Mesenchymal stem cell (in vitro differentiated cells and primary cell): ENCODE measurements at regions not wholly inside any gene's neighbourhood (a gene's known extent, or its start where the extent isn't known, plus 50 kb on each side); places are given as distances from the start of the nearest gene placed in this dataset.
"Not testable (repeated sequence)": the region's sequence is repeated elsewhere in the genome, so short reads cannot be mapped to it uniquely, and the experiment has no call there.

Experiments
- DNase-seq: peaks from one replicate; pipeline ENCODE4 v3.0.0-alpha.2; 2013
- H2AFZ ChIP-seq: one replicate; pipeline ENCODE4 v1.6.1; 2013; ENCODE audit warnings: low read depth, mild to moderate bottlenecking, control low read depth, inconsistent platforms, low read length, moderate library complexity
- H2AK5ac ChIP-seq: 2 replicates; pipeline ENCODE4 v1.6.1; 2013; ENCODE audit warnings: low read length, moderate library complexity, mild to moderate bottlenecking, inconsistent platforms; ENCODE audit not compliant: severe bottlenecking
- H2BK120ac ChIP-seq: one replicate; pipeline ENCODE4 v1.6.1; 2013; ENCODE audit warnings: low read depth, mild to moderate bottlenecking, inconsistent platforms, low read length, moderate library complexity
- H2BK12ac ChIP-seq, 2 experiments: one replicate each; pipeline ENCODE4 v1.6.1; 2013; ENCODE audit warnings: inconsistent platforms in 2 of 2, low read length in 2 of 2, mild to moderate bottlenecking in 2 of 2, moderate library complexity in 2 of 2, control low read depth in 1 of 2
- H2BK15ac ChIP-seq: one replicate; pipeline ENCODE4 v1.6.1; 2013; ENCODE audit warnings: mild to moderate bottlenecking, low read depth, inconsistent platforms; ENCODE audit not compliant: poor library complexity, severe bottlenecking
- H2BK5ac ChIP-seq: 2 replicates; pipeline ENCODE4 v1.6.1; 2013; ENCODE audit warnings: low read depth, mild to moderate bottlenecking, low read length, control low read depth, inconsistent platforms; ENCODE audit not compliant: poor library complexity, severe bottlenecking
- H3K14ac ChIP-seq, 2 experiments: one replicate each; pipeline ENCODE4 v1.6.1; 2013; ENCODE audit warnings: inconsistent platforms in 2 of 2, low read length in 2 of 2, control low read depth in 1 of 2, mild to moderate bottlenecking in 1 of 2, moderate library complexity in 1 of 2
- H3K18ac ChIP-seq, 2 experiments: one replicate each; pipeline ENCODE4 v1.6.1; 2013; ENCODE audit warnings: inconsistent platforms in 2 of 2, low read length in 2 of 2, control low read depth in 1 of 2, low read depth in 1 of 2, mild to moderate bottlenecking in 1 of 2
- H3K23ac ChIP-seq, 2 experiments: one replicate each; pipeline ENCODE4 v1.6.1; 2013; ENCODE audit warnings: inconsistent platforms in 2 of 2, low read length in 2 of 2, mild to moderate bottlenecking in 2 of 2, moderate library complexity in 2 of 2, control low read depth in 1 of 2
- H3K27ac ChIP-seq: 2 replicates; pipeline ENCODE4 v1.5.1; 2013; ENCODE audit warnings: mild to moderate bottlenecking, moderate library complexity, low read length, control low read depth, inconsistent platforms; ENCODE audit not compliant: poor library complexity, severe bottlenecking
- H3K27me3 ChIP-seq, 2 experiments: 2 replicates each; pipeline versions ENCODE4 v1.6.1 to v1.7.0; 2013; ENCODE audit warnings: low read length in 2 of 2, mild to moderate bottlenecking in 2 of 2, moderate library complexity in 2 of 2, control low read depth in 1 of 2, inconsistent platforms in 1 of 2; ENCODE audit not compliant: control insufficient read depth in 1 of 2, insufficient read depth in 1 of 2
- H3K36me3 ChIP-seq, 2 experiments: 2 replicates each; pipeline versions ENCODE4 v1.6.1 to v1.7.0; 2013; ENCODE audit warnings: low read length in 2 of 2, control low read depth in 1 of 2, inconsistent platforms in 1 of 2, low read depth in 1 of 2, mild to moderate bottlenecking in 1 of 2; ENCODE audit not compliant: insufficient read depth in 2 of 2, control insufficient read depth in 1 of 2
- H3K4ac ChIP-seq, 2 experiments: one replicate each; pipeline ENCODE4 v1.6.1; 2013; ENCODE audit warnings: inconsistent platforms in 2 of 2, low read length in 2 of 2, mild to moderate bottlenecking in 2 of 2, moderate library complexity in 2 of 2, control low read depth in 1 of 2, low read depth in 1 of 2
- H3K4me1 ChIP-seq: 2 replicates; pipeline ENCODE4 v1.6.1; 2013; ENCODE audit warnings: low read depth, low read length, control low read depth; ENCODE audit not compliant: control insufficient read depth, insufficient read depth
- H3K4me2 ChIP-seq: 2 replicates; pipeline ENCODE4 v1.6.1; 2013; ENCODE audit warnings: low read length, mild to moderate bottlenecking, inconsistent platforms; ENCODE audit not compliant: poor library complexity, severe bottlenecking
- H3K4me3 ChIP-seq, 2 experiments: 2 replicates each; pipeline versions ENCODE4 v1.5.1 to v1.7.0; 2013; ENCODE audit warnings: low read length in 2 of 2, mild to moderate bottlenecking in 2 of 2, control low read depth in 1 of 2, low read depth in 1 of 2; ENCODE audit not compliant: insufficient read depth in 1 of 2
- H3K79me1 ChIP-seq: replicated peaks from 2 replicates; pipeline ENCODE4 v1.6.1; 2013; ENCODE audit warnings: mild to moderate bottlenecking, control low read depth, low read length, inconsistent platforms; ENCODE audit not compliant: poor library complexity, severe bottlenecking
- H3K9ac ChIP-seq: 2 replicates; pipeline ENCODE4 v1.7.0; 2013; ENCODE audit warnings: mild to moderate bottlenecking, low read length, moderate library complexity
- H3K9me3 ChIP-seq: 2 replicates; pipeline ENCODE4 v1.7.0; 2013; ENCODE audit warnings: mild to moderate bottlenecking, low read length; ENCODE audit not compliant: control insufficient read depth
- H4K8ac ChIP-seq: one replicate; pipeline ENCODE4 v1.6.1; 2013; ENCODE audit warnings: inconsistent platforms, mild to moderate bottlenecking, low read length, moderate library complexity
- H4K91ac ChIP-seq: one replicate; pipeline ENCODE4 v1.6.1; 2013; ENCODE audit warnings: mild to moderate bottlenecking, low read length, inconsistent platforms
- WGBS: methylation state at CpG from one replicate; pipeline ENCODE4 v1.1.7; 2013; ENCODE audit warnings: mixed read lengths; 5-methylcytosine and 5-hydroxymethylcytosine counted together

DNA sequence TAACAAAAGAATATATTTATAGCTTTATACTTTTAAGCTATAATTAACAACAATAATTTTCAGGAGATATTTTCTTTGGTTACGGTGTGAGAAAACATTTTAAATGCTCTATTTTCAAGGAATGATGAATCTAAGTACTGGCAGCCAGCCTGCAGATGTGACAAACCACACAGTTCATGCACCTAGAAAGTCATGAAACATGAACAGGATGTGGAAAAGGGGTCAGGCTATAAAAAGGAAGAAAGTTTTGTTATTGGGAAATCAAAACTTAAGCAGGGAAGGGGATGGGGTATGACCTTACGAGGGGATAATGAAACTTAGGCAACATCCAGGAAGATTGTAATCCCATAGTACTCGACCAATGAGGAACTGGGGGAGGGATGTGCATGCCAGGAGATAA lies 508.7 kb upstream of the GRAMD2B start:
- Histone ChIP-seq H3K36me3 (no peaks in the 10 kb centered on the region), H3K4ac (no peak overlapping the region), H3K4me1 (no peaks in the 10 kb centered on the region), H3K9ac (no peak overlapping the region), H3K79me1 (no peaks in the 10 kb centered on the region), H2AFZ (no peak overlapping the region), H2AK5ac (no peak overlapping the region), H2BK12ac (no peak overlapping the region), H3K9me3 (peaks cover 36% of the 10 kb centered on the region), H2BK120ac (no peak overlapping the region), H3K4me3 (no peak overlapping the region), H3K14ac (no peak overlapping the region), H3K27me3 (no peaks in the 10 kb centered on the region), H2BK5ac (no peak overlapping the region), H2BK15ac (no peak overlapping the region), H3K4me2 (no peak overlapping the region), H3K23ac (no peak overlapping the region), H3K18ac (no peak overlapping the region), H4K91ac (no peak overlapping the region), H4K8ac (no peak overlapping the region), H3K27ac (no peak overlapping the region)
- DNase-seq = no peak
- WGBS = 92% methylated on average over 3 of the region's 3 CpGs

DNA sequence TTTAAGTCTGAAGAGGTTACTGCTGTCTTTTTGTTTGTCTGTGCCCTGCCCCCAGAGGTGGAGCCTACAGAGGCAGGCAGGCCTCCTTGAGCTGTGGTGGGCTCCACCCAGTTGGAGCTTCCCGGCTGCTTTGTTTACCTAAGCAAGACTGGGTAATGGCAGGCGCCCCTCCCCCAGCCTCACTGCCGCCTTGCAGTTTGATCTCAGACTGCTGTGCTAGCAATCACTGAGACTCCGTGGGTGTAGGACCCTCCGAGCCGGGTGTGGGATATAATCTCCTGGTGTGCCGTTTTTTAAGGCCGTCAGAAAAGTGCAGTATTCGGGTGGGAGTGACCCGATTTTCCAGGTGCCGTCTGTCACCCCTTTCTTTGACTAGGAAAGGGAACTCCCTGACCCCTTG lies 499.3 kb upstream of the GRAMD2B start:
- DNase-seq, H3K4me1 ChIP-seq, H3K9me3 ChIP-seq, H3K4me2 ChIP-seq, H3K36me3 ChIP-seq, H3K9ac ChIP-seq, H2AK5ac ChIP-seq, H3K18ac ChIP-seq, H2BK120ac ChIP-seq, H3K27me3 ChIP-seq, H2BK5ac ChIP-seq, H4K8ac ChIP-seq, H2BK15ac ChIP-seq, H3K4ac ChIP-seq, H2BK12ac ChIP-seq, H3K27ac ChIP-seq, H4K91ac ChIP-seq, H3K23ac ChIP-seq, H3K4me3 ChIP-seq, H3K79me1 ChIP-seq, H2AFZ ChIP-seq, H3K14ac ChIP-seq: not testable (repeated sequence)
- WGBS = 89% methylated on average over 11 of the region's 11 CpGs

DNA sequence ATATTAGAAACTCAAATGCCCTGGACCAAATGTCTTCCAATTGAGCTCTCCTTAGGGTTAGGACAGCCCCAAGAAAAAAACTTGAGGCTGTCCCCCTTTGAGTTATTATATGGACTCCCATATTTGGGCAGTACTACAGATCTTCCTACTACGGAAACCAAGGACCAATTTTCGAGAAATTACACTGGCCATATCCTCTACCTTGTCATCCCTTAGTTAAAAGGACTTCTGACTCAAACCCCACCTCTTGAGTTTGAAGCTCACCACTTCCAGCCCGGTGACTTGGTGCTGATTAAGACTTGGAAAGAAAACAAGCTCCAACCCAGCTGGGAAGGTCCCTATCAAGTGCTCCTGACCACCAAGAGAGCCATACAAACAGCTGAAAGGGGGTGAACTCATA lies 497.0 kb upstream of the GRAMD2B start:
- Histone ChIP-seq H3K18ac (no peak overlapping the region), H4K91ac (no peak overlapping the region), H2AK5ac (no peak overlapping the region), H3K9me3 (no peaks in the 10 kb centered on the region), H4K8ac (no peak overlapping the region), H3K4me3 (no peak overlapping the region), H2BK15ac (no peak overlapping the region), H3K4me1 (no peaks in the 10 kb centered on the region), H2BK5ac (no peak overlapping the region), H3K27me3 (no peaks in the 10 kb centered on the region), H3K4me2 (no peak overlapping the region), H2BK120ac (no peak overlapping the region), H3K79me1 (no peaks in the 10 kb centered on the region), H3K4ac (no peak overlapping the region), H3K36me3 (no peaks in the 10 kb centered on the region), H3K9ac (no peak overlapping the region), H2BK12ac (no peak overlapping the region), H3K14ac (no peak overlapping the region), H2AFZ (no peak overlapping the region), H3K27ac (no peak overlapping the region), H3K23ac (no peak overlapping the region)
- 87% methylated on average over 3 of the region's 3 CpGs for WGBS
- no peak for DNase-seq

DNA sequence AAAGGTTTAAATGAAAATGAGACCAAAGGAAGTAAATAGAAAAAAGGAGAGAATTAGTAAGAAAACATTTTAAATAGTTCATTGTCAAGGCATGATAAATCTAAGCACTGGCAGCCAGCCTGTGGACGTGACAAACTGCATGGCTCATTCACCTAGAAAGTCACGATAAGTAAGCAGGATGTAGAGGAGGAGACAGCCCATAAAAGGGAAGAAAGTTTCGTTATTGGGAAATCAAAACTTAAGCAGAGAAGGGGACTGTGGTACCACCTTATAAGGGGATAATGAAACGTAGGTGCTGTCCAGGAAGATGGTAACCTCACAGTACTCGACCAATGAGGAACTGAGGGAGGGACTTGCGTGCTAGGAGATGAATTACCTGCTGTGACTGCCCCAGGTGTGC lies 494.5 kb upstream of the GRAMD2B start:
- Histone ChIP-seq H3K27ac (no peak overlapping the region), H3K79me1 (no peaks in the 10 kb centered on the region), H2BK15ac (no peak overlapping the region), H3K18ac (no peak overlapping the region), H3K4me1 (no peaks in the 10 kb centered on the region), H2BK12ac (no peak overlapping the region), H3K9me3 (peaks cover 5% of the 10 kb centered on the region), H3K4ac (no peak overlapping the region), H3K4me2 (no peak overlapping the region), H4K8ac (no peak overlapping the region), H2BK5ac (no peak overlapping the region), H3K23ac (no peak overlapping the region), H3K27me3 (no peaks in the 10 kb centered on the region), H3K14ac (no peak overlapping the region), H3K36me3 (no peaks in the 10 kb centered on the region), H3K4me3 (no peak overlapping the region), H2BK120ac (no peak overlapping the region), H2AK5ac (no peak overlapping the region), H4K91ac (no peak overlapping the region), H3K9ac (no peak overlapping the region), H2AFZ (no peak overlapping the region)
- no peak for DNase-seq
- 91% methylated on average over 6 of the region's 6 CpGs for WGBS
